ENCODE measurements at regions not wholly inside any gene's neighbourhood (a gene's known extent, or its start where the extent isn't known, plus 50 kb on each side); places are given as distances from the start of the nearest gene placed in this dataset.

GRCh38 chr6:105810105-105810921 is 275.8 kb upstream of the PRDM1 start:
- no peak for TF ChIP-seq CTCF (IDR thresholded peaks at IDR 0.05; ENCODE audit: low read depth, low read length)
- TF ChIP-seq POLR2A (IDR thresholded peaks at IDR 0.05; ENCODE audit: extremely low read depth, insufficient read length): no peak
- TF ChIP-seq MAX (IDR thresholded peaks at IDR 0.05; ENCODE audit: low read depth, low read length): peak; percentile 80
